Spleen (tissue), 11 donors: ENCODE measurements at regions not wholly inside any gene's neighbourhood (a gene's known extent, or its start where the extent isn't known, plus 50 kb on each side); places are given as distances from the start of the nearest gene placed in this dataset.

Experiments used
- DNase-seq: peaks from one replicate; pipeline ENCODE4 v3.0.0-alpha.2; 2020
- H3K27ac ChIP-seq, 8 donors: fragments of 200-600 bp; sonication (generic) in 7 of 8; 1 replicate in 4 of 8; 2 replicates in 4 of 8; pipeline versions ENCODE4 v1.5.0 to v1.8.0; 2016 to 2021; ENCODE audit warnings: inconsistent platforms in 4 of 8, mild to moderate bottlenecking in 4 of 8, moderate library complexity in 1 of 8
- H3K27me3 ChIP-seq, 7 donors: fragments of 200-600 bp; sonication (generic) in 6 of 7; replicated peaks in 1 of 7; 1 replicate in 4 of 7; 2 replicates in 3 of 7; pipeline versions ENCODE4 v1.5.0 to v1.8.0; 2016 to 2021; ENCODE audit warnings: inconsistent platforms in 3 of 7, mild to moderate bottlenecking in 1 of 7
- H3K36me3 ChIP-seq, 6 donors: fragments of 200-600 bp; sonication (generic) in 5 of 6; 1 replicate in 4 of 6; 2 replicates in 2 of 6; pipeline versions ENCODE4 v1.5.0 to v1.8.0; 2016 to 2021; ENCODE audit warnings: inconsistent platforms in 2 of 6
- H3K4me1 ChIP-seq, 6 donors: fragments of 200-600 bp; sonication (generic) in 5 of 6; 1 replicate in 3 of 6; 2 replicates in 3 of 6; pipeline versions ENCODE4 v1.5.0 to v1.8.0; 2016 to 2021; ENCODE audit warnings: inconsistent platforms in 3 of 6
- H3K4me3 ChIP-seq, 8 donors: fragments of 200-600 bp; sonication (generic) in 7 of 8; 1 replicate in 4 of 8; 2 replicates in 4 of 8; pipeline versions ENCODE4 v1.5.0 to v1.8.0; 2016 to 2021; ENCODE audit warnings: inconsistent platforms in 4 of 8, mild to moderate bottlenecking in 4 of 8, moderate library complexity in 2 of 8
- H3K9me3 ChIP-seq, 8 donors: fragments of 200-600 bp; sonication (generic) in 7 of 8; 1 replicate in 4 of 8; 2 replicates in 4 of 8; pipeline versions ENCODE4 v1.5.0 to v1.8.0; 2016 to 2021; ENCODE audit warnings: inconsistent platforms in 4 of 8
- CTCF ChIP-seq, 11 experiments: fragments of 200-600 bp in 7 of 11; fragments of 450-650 bp in 4 of 11; sonication (generic) in 4 of 11; IDR thresholded peaks in 8 of 11; conservative IDR thresholded peaks in 3 of 11; 1 replicate in 7 of 11; 2 replicates in 4 of 11; pipeline versions ENCODE4 v1.4.0 to v1.8.0; 2016 to 2021; ENCODE audit warnings: antibody characterized with exemption in 11 of 11, inconsistent platforms in 4 of 11, mild to moderate bottlenecking in 1 of 11
- POLR2A ChIP-seq, 3 donors: fragments of 450-650 bp; IDR thresholded peaks; one replicate each; pipeline ENCODE4 v1.5.1; 2017; ENCODE audit warnings: antibody characterized with exemption in 3 of 3, mild to moderate bottlenecking in 1 of 3
- POLR2AphosphoS5 ChIP-seq, 3 donors: sonication (generic); formaldehyde crosslinking; IDR thresholded peaks; one replicate each; pipeline ENCODE4 v1.5.1; 2017; ENCODE audit warnings: antibody characterized with exemption in 3 of 3
- WGBS, 5 donors: extraction: QIAGEN DNeasy Blood & Tissue Kit in 3 of 5; methylation state at CpG; one replicate each; pipeline versions ENCODE4 v1.1.5 to v1.1.7; 2013 to 2018; 5-methylcytosine and 5-hydroxymethylcytosine counted together
- intact Hi-C: fragments of 100-400 bp; cut with DNase I; formaldehyde crosslinking; loops from one replicate; pipeline ENCODE4 v1.15.0; 2023; ENCODE audit warnings: low total_unique reads
- donor health status: healthy with polysubstance abuse.
- donor health status: DM: no; HTN: no; CAD: no; lungs with moderate emphysema.
- donor health status: DM: no; HTN: no; CAD: no.
- donor health status: Bipolar disorder and iron deficiency.
- donor health status: healthy.
- donor health status: DM: no; HTN: no; CAD: no.
- donor health status: DM: yes; HTN: yes; CAD: no.

GRCh38 chr2:188199716-188200128, 92.0 kb upstream of the GULP1 start:
- Histone ChIP-seq H3K27me3 (no peaks in the 10 kb centered on the region), H3K36me3 (no peaks in the 10 kb centered on the region), H3K4me1 (no peaks in the 10 kb centered on the region), H3K9me3 (no peaks in the 10 kb centered on the region), H3K27ac (no peak overlapping the region), H3K4me3 (no peak overlapping the region)
- TF ChIP-seq POLR2A (IDR thresholded peaks at IDR 0.05), result no peak
- TF ChIP-seq CTCF (IDR thresholded peaks at IDR 0.05 in 8 of 11, conservative IDR thresholded peaks at IDR 0.05 in 3 of 11), result no peak
- no peak for TF ChIP-seq POLR2AphosphoS5 (IDR thresholded peaks at IDR 0.05)
- DNase-seq, result no peak
- WGBS, 5 donors, result 79 to 87% (median 82%) methylated on average over 3 of the region's 3 CpGs
- intact Hi-C loops, result no loop called here

GRCh38 chr2:188201639-188202038, 90.0 kb upstream of the GULP1 start:
- Histone ChIP-seq H3K9me3 (no peaks in the 10 kb centered on the region), H3K27ac (no peak overlapping the region), H3K4me1 (no peaks in the 10 kb centered on the region), H3K4me3 (no peak overlapping the region), H3K27me3 (no peaks in the 10 kb centered on the region), H3K36me3 (no peaks in the 10 kb centered on the region)
- no peak for DNase-seq
- intact Hi-C loops, result no loop called here
- 87 to 95% (median 90%) methylated on average over 2 of the region's 2 CpGs for WGBS, 5 donors
- TF ChIP-seq POLR2AphosphoS5 (IDR thresholded peaks at IDR 0.05) (no peak), POLR2A (IDR thresholded peaks at IDR 0.05) (no peak), CTCF (IDR thresholded peaks at IDR 0.05 in 8 of 11, conservative IDR thresholded peaks at IDR 0.05 in 3 of 11) (no peak)

- Histone ChIP-seq H3K9me3 (no peaks in the 10 kb centered on the region), H3K4me1 (no peaks in the 10 kb centered on the region), H3K4me3 (no peak overlapping the region), H3K36me3 (no peaks in the 10 kb centered on the region), H3K27me3 (no peaks in the 10 kb centered on the region), H3K27ac (no peak overlapping the region)
- no peak for DNase-seq
- WGBS, 5 donors, result 82 to 92% (median 87%) methylated on average over 1 of the region's 1 CpG
- TF ChIP-seq CTCF (IDR thresholded peaks at IDR 0.05 in 8 of 11, conservative IDR thresholded peaks at IDR 0.05 in 3 of 11), result no peak
- TF ChIP-seq POLR2AphosphoS5 (IDR thresholded peaks at IDR 0.05), result no peak
- TF ChIP-seq POLR2A (IDR thresholded peaks at IDR 0.05), result no peak
- intact Hi-C loops, result no loop called here
Observed at GRCh38 chr2:188202777-188203176, 88.9 kb upstream of the GULP1 start.

- Histone ChIP-seq H3K9me3 (no peaks in the 10 kb centered on the region), H3K27ac (no peak overlapping the region), H3K4me3 (no peak overlapping the region), H3K4me1 (no peaks in the 10 kb centered on the region), H3K27me3 (no peaks in the 10 kb centered on the region), H3K36me3 (no peaks in the 10 kb centered on the region)
- intact Hi-C loops, result no loop called here
- DNase-seq, result no peak
- 72 to 89% (median 84%) methylated on average over 2 of the region's 2 CpGs for WGBS, 5 donors
- TF ChIP-seq POLR2A (IDR thresholded peaks at IDR 0.05) (no peak), CTCF (IDR thresholded peaks at IDR 0.05 in 8 of 11, conservative IDR thresholded peaks at IDR 0.05 in 3 of 11) (no peak), POLR2AphosphoS5 (IDR thresholded peaks at IDR 0.05) (no peak)
Observed at GRCh38 chr2:188203776-188204175, 87.9 kb upstream of the GULP1 start.
